ES-I3 (cell line): ENCODE measurements at regions not wholly inside any gene's neighbourhood (a gene's known extent, or its start where the extent isn't known, plus 50 kb on each side); places are given as distances from the start of the nearest gene placed in this dataset.

Experiments
- H3K36me3 ChIP-seq: 2 replicates; pipeline ENCODE4 v1.6.1; 2013; ENCODE audit warnings: mild to moderate bottlenecking, low read length, control low read depth, moderate library complexity; ENCODE audit not compliant: insufficient read depth
- H3K4me1 ChIP-seq: 2 replicates; pipeline ENCODE4 v1.6.1; 2013; ENCODE audit warnings: mild to moderate bottlenecking, control low read depth, low read length; ENCODE audit not compliant: insufficient read depth
- H3K9ac ChIP-seq: 2 replicates; pipeline ENCODE4 v1.6.1; 2013; ENCODE audit warnings: low read depth, mild to moderate bottlenecking, low read length, moderate library complexity
- H3K9me3 ChIP-seq: 2 replicates; pipeline ENCODE4 v1.6.1; 2013; ENCODE audit warnings: mild to moderate bottlenecking, low read length, moderate library complexity; ENCODE audit not compliant: control insufficient read depth, insufficient read depth

- H3K4me1 ChIP-seq: no peaks in the 10 kb centered on the region
- H3K9ac ChIP-seq: no peak overlapping the region
- no peaks in the 10 kb centered on the region for H3K9me3 ChIP-seq
- no peaks in the 10 kb centered on the region for H3K36me3 ChIP-seq
Observed at GRCh38 chr13:76473552-76474134, 412.6 kb downstream of the KCTD12 start.

- H3K9me3 ChIP-seq: no peaks in the 10 kb centered on the region
- no peak overlapping the region for H3K9ac ChIP-seq
- no peaks in the 10 kb centered on the region for H3K36me3 ChIP-seq
- H3K4me1 ChIP-seq: no peaks in the 10 kb centered on the region; the same call in 1 of the 2 replicates
Observed at GRCh38 chr13:76472916-76473315, 413.3 kb downstream of the KCTD12 start.

- Histone ChIP-seq H3K4me1 (no peaks in the 10 kb centered on the region; the same call in 1 of the 2 replicates), H3K9ac (no peak overlapping the region), H3K36me3 (no peaks in the 10 kb centered on the region), H3K9me3 (no peaks in the 10 kb centered on the region)
Observed at GRCh38 chr13:76471486-76471885, 414.7 kb downstream of the KCTD12 start.

- Histone ChIP-seq H3K9me3 (no peaks in the 10 kb centered on the region), H3K4me1 (no peaks in the 10 kb centered on the region; the same call in 1 of the 2 replicates), H3K9ac (no peak overlapping the region), H3K36me3 (no peaks in the 10 kb centered on the region)
Observed at GRCh38 chr13:76470991-76471390, 415.2 kb downstream of the KCTD12 start.

- Histone ChIP-seq H3K4me1 (no peaks in the 10 kb centered on the region; the same call in 1 of the 2 replicates), H3K9ac (no peak overlapping the region), H3K36me3 (no peaks in the 10 kb centered on the region), H3K9me3 (no peaks in the 10 kb centered on the region)
Observed at GRCh38 chr13:76466043-76466442, 420.2 kb downstream of the KCTD12 start.

GRCh38 chr13:76463314-76463713, 422.9 kb downstream of the KCTD12 start:
- H3K9me3 ChIP-seq: no peaks in the 10 kb centered on the region
- H3K36me3 ChIP-seq: no peaks in the 10 kb centered on the region
- H3K9ac ChIP-seq: no peak overlapping the region
- no peaks in the 10 kb centered on the region; the same call in 1 of the 2 replicates for H3K4me1 ChIP-seq

- Histone ChIP-seq H3K9me3 (no peaks in the 10 kb centered on the region), H3K4me1 (no peaks in the 10 kb centered on the region)
Observed at GRCh38 chr13:76461999-76462398, 424.2 kb downstream of the KCTD12 start.

GRCh38 chr13:76461484-76461883, 424.7 kb downstream of the KCTD12 start:
- no peaks in the 10 kb centered on the region for H3K4me1 ChIP-seq
- H3K9me3 ChIP-seq: no peaks in the 10 kb centered on the region
- no peaks in the 10 kb centered on the region for H3K36me3 ChIP-seq
- H3K9ac ChIP-seq: no peak overlapping the region

More at GRCh38 chr13:76461999-76462398, 424.2 kb downstream of the KCTD12 start:
- no peaks in the 10 kb centered on the region for H3K36me3 ChIP-seq
- H3K9ac ChIP-seq: no peak overlapping the region

- no peaks in the 10 kb centered on the region for H3K9me3 ChIP-seq
- H3K9ac ChIP-seq: no peak overlapping the region
- no peaks in the 10 kb centered on the region for H3K4me1 ChIP-seq
- H3K36me3 ChIP-seq: no peaks in the 10 kb centered on the region
Observed at GRCh38 chr13:76459863-76460262, 426.3 kb downstream of the KCTD12 start.

- H3K9ac ChIP-seq: no peak overlapping the region
- H3K36me3 ChIP-seq: no peaks in the 10 kb centered on the region
- no peaks in the 10 kb centered on the region for H3K9me3 ChIP-seq
- H3K4me1 ChIP-seq: no peaks in the 10 kb centered on the region
Observed at GRCh38 chr13:76455960-76456359, 430.2 kb downstream of the KCTD12 start.

- Histone ChIP-seq H3K36me3 (no peaks in the 10 kb centered on the region), H3K9me3 (no peaks in the 10 kb centered on the region; the same call in 1 of the 2 replicates), H3K4me1 (no peaks in the 10 kb centered on the region), H3K9ac (no peak overlapping the region)
Observed at GRCh38 chr13:76454991-76455390, 431.2 kb downstream of the KCTD12 start.

GRCh38 chr13:76449716-76450115, 436.5 kb downstream of the KCTD12 start:
- no peaks in the 10 kb centered on the region for H3K36me3 ChIP-seq
- H3K9me3 ChIP-seq: no peaks in the 10 kb centered on the region; the same call in 1 of the 2 replicates
- H3K4me1 ChIP-seq: no peaks in the 10 kb centered on the region
- H3K9ac ChIP-seq: no peak overlapping the region

GRCh38 chr13:76446191-76446590, 440.0 kb downstream of the KCTD12 start:
- H3K4me1 ChIP-seq: no peaks in the 10 kb centered on the region
- no peaks in the 10 kb centered on the region; the same call in 1 of the 2 replicates for H3K9me3 ChIP-seq
- H3K9ac ChIP-seq: no peak overlapping the region
- H3K36me3 ChIP-seq: no peaks in the 10 kb centered on the region

GRCh38 chr13:76440568-76440967, 445.6 kb downstream of the KCTD12 start:
- Histone ChIP-seq H3K9me3 (no peaks in the 10 kb centered on the region), H3K9ac (no peak overlapping the region), H3K4me1 (no peaks in the 10 kb centered on the region), H3K36me3 (no peaks in the 10 kb centered on the region)

GRCh38 chr13:76439546-76439945, 446.7 kb downstream of the KCTD12 start:
- Histone ChIP-seq H3K36me3 (no peaks in the 10 kb centered on the region), H3K9me3 (no peaks in the 10 kb centered on the region), H3K9ac (no peak overlapping the region), H3K4me1 (no peaks in the 10 kb centered on the region)
